PC-9 (cell line): ENCODE measurements at regions not wholly inside any gene's neighbourhood (a gene's known extent, or its start where the extent isn't known, plus 50 kb on each side); places are given as distances from the start of the nearest gene placed in this dataset.

ENCODE experiments used
- BruUV-seq: library from RNA; stranded (reverse); fragments of 400-500 nt; replicated peaks from 2 replicates; lab custom pipeline; 2021; lab: Mats Ljungman, UMichigan
- CTCF ChIA-PET: fragments of 300-600 bp; sonication (Branson Sonifier 250); formaldehyde crosslinking; loops from one replicate; lab custom pipeline; 2022; ENCODE audit warnings: antibody characterized with exemption; lab: Charles Lee
- POLR2A ChIA-PET: fragments of 300-600 bp; sonication (Branson Sonifier 250); formaldehyde crosslinking; loops from one replicate; lab custom pipeline; 2022; ENCODE audit warnings: antibody characterized with exemption; ENCODE audit not compliant: unreplicated experiment; lab: Charles Lee
- DNase-seq, 2 experiments: peaks; one replicate each; pipeline versions ENCODE4 v3.0.0 to v3.0.0-alpha.2; 2015 to 2022; ENCODE audit warnings: mixed read lengths in 1 of 2
- H2AFZ ChIP-seq: fragments of 200-600 bp; sonication (generic); 2 replicates; pipeline ENCODE4 v1.8.1; 2017; ENCODE audit warnings: antibody characterized with exemption
- H3F3A ChIP-seq: fragments of 200-600 bp; sonication (generic); 2 replicates; pipeline ENCODE4 v1.8.1; 2017; ENCODE audit warnings: antibody characterized with exemption, mild to moderate bottlenecking, low read depth; ENCODE audit not compliant: insufficient read depth
- H3K27ac ChIP-seq: fragments of 200-600 bp; sonication (generic); 2 replicates; pipeline ENCODE4 v1.6.1; 2016; ENCODE audit warnings: mixed run types
- H3K27me3 ChIP-seq: fragments of 200-600 bp; sonication (generic); 2 replicates; pipeline ENCODE4 v1.6.1; 2016; ENCODE audit warnings: low read depth, mixed run types; ENCODE audit not compliant: insufficient read depth
- H3K36me3 ChIP-seq: fragments of 200-600 bp; sonication (generic); 2 replicates; pipeline ENCODE4 v1.6.1; 2016; ENCODE audit warnings: low read depth, mixed run types
- H3K4me1 ChIP-seq: fragments of 200-600 bp; sonication (generic); replicated peaks from 2 replicates; pipeline ENCODE4 v1.6.1; 2016; ENCODE audit warnings: mixed run types; ENCODE audit not compliant: insufficient read depth
- H3K4me2 ChIP-seq: fragments of 200-600 bp; sonication (generic); 2 replicates; pipeline ENCODE4 v1.6.1; 2017; ENCODE audit warnings: mixed run types
- H3K4me3 ChIP-seq: fragments of 200-600 bp; sonication (generic); 2 replicates; pipeline ENCODE4 v1.6.1; 2016; ENCODE audit warnings: mixed run types
- H3K79me2 ChIP-seq: fragments of 200-600 bp; sonication (generic); 2 replicates; pipeline ENCODE4 v1.6.1; 2017; ENCODE audit warnings: low read depth, mixed run types
- H3K9me2 ChIP-seq: fragments of 200-600 bp; sonication (generic); 2 replicates; pipeline ENCODE4 v1.8.1; 2017; ENCODE audit warnings: mild to moderate bottlenecking; ENCODE audit not compliant: insufficient read depth
- H3K9me3 ChIP-seq: fragments of 200-600 bp; sonication (generic); 2 replicates; pipeline ENCODE4 v1.8.1; 2016; ENCODE audit warnings: low read depth; ENCODE audit not compliant: insufficient read depth
- H4K20me1 ChIP-seq: fragments of 200-600 bp; sonication (generic); 2 replicates; pipeline ENCODE4 v1.8.1; 2017; ENCODE audit not compliant: insufficient read depth
- EZH2 ChIP-seq: fragments of 200-600 bp; sonication (generic); IDR thresholded peaks from 2 replicates; pipeline ENCODE4 v1.8.0; 2017; ENCODE audit warnings: antibody characterized with exemption, low read depth
- intact Hi-C: fragments of 100-400 bp; cut with micrococcal nuclease; formaldehyde crosslinking; loops from one replicate; pipeline ENCODE4 v1.10.0; 2022; ENCODE audit not compliant: unreplicated experiment
- TF ChIP-seq, protein P1 (sequence below): fragments of 200-600 bp; sonication (generic); conservative IDR thresholded peaks from 2 replicates; pipeline ENCODE4 v1.6.1; 2017; ENCODE audit warnings: mixed run types, antibody characterized with exemption, mild to moderate bottlenecking, moderate library complexity

DNA sequence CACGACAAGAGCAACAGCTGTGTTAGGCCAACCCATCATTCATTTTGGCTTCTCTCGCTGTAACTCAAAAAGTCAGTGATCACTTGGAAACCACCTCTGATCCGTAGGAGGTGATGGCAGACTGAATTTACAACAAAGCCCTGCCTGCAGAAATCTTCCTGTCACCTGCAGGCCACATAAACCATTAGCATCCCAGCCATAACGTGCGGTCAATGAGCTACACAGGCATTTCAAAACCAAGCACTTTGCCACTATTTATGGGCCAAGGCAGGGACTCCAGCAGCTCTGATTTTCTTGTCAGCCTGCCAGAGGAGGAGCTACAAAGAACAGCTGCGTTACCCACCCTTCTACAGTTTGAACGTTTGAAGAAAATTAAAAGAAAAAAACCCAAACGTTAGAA, 228.1 kb upstream of the PPARGC1A start:
- Histone ChIP-seq H3K27me3 (no peaks in the 10 kb centered on the region), H3K27ac (no peak overlapping the region), H2AFZ (no peak overlapping the region), H3K9me2 (no peaks in the 10 kb centered on the region), H3K79me2 (no peaks in the 10 kb centered on the region), H3K4me3 (no peak overlapping the region), H3K4me1 (no peaks in the 10 kb centered on the region), H3F3A (no peaks in the 10 kb centered on the region), H3K36me3 (no peaks in the 10 kb centered on the region), H3K4me2 (no peak overlapping the region), H4K20me1 (no peaks in the 10 kb centered on the region), H3K9me3 (no peaks in the 10 kb centered on the region)
- no peak for DNase-seq
- BruUV-seq, result no TSS peak
- TF ChIP-seq, protein P1, sequence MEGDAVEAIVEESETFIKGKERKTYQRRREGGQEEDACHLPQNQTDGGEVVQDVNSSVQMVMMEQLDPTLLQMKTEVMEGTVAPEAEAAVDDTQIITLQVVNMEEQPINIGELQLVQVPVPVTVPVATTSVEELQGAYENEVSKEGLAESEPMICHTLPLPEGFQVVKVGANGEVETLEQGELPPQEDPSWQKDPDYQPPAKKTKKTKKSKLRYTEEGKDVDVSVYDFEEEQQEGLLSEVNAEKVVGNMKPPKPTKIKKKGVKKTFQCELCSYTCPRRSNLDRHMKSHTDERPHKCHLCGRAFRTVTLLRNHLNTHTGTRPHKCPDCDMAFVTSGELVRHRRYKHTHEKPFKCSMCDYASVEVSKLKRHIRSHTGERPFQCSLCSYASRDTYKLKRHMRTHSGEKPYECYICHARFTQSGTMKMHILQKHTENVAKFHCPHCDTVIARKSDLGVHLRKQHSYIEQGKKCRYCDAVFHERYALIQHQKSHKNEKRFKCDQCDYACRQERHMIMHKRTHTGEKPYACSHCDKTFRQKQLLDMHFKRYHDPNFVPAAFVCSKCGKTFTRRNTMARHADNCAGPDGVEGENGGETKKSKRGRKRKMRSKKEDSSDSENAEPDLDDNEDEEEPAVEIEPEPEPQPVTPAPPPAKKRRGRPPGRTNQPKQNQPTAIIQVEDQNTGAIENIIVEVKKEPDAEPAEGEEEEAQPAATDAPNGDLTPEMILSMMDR, result no peak
- no peak for TF ChIP-seq EZH2
- ChIA-PET POLR2A (no interaction called here), CTCF (no interaction called here)
- intact Hi-C loops, result no loop called here

DNA sequence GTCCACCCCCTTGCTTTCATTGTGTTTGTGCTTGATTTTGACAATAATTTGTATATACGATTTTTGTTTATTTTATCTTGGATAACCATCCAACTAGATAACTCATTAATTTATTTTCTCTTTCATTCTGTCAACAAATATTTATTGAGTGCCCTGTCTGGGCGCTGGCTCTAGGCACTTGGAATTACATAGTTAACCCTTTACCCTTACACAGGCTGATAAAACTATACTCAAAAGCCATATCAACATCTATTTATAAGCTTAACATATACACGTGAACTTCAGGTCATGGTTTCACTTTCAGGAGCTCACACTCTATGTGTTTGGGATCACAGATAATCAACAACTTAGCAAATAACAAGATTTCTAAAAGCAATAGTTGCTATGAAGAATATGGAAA, 226.3 kb upstream of the PPARGC1A start:
- Histone ChIP-seq H3K36me3 (no peaks in the 10 kb centered on the region), H3F3A (no peaks in the 10 kb centered on the region), H3K27ac (no peak overlapping the region), H3K79me2 (no peaks in the 10 kb centered on the region), H3K9me2 (no peaks in the 10 kb centered on the region), H2AFZ (no peak overlapping the region), H3K4me3 (no peak overlapping the region), H3K4me1 (no peaks in the 10 kb centered on the region), H4K20me1 (no peaks in the 10 kb centered on the region), H3K9me3 (no peaks in the 10 kb centered on the region), H3K4me2 (no peak overlapping the region), H3K27me3 (no peaks in the 10 kb centered on the region)
- CTCF ChIA-PET, result no interaction called here
- intact Hi-C loops, result no loop called here
- TF ChIP-seq, protein P1, result no peak
- TF ChIP-seq EZH2, result no peak
- POLR2A ChIA-PET, result no interaction called here
- no TSS peak for BruUV-seq
- DNase-seq, result no peak

DNA sequence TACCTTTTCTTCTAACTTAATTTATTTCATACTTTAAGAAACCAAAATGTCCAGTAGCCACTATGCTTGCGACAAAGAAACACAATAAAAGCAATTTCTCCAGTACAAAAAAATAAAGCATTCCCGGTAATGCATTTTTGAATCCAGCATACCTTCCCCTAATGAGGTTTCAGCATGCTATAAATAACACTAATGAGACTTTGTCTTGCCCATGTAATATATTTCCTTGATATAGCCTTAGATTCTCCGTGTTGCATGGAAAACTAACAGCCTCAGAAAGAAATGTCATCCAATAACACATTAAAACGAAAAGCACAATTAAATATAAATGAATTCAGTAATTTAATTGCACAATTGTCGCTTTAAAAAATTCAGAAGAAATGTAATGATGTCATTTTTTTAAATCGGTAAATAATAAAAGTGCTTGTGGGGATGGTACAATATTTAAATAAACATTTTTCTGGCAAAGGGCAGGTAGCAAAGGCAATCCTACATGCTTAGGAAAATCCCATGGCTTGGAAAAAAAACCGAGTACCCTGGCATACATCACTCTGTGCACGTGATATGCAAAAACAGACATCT, 225.2 kb upstream of the PPARGC1A start:
- H3K27me3 ChIP-seq, result no peaks in the 10 kb centered on the region
- H3F3A ChIP-seq, result no peaks in the 10 kb centered on the region
- DNase-seq, result no peak
- no peaks in the 10 kb centered on the region for H4K20me1 ChIP-seq
- no TSS peak for BruUV-seq
- no peaks in the 10 kb centered on the region for H3K36me3 ChIP-seq
- H2AFZ ChIP-seq, result no peak overlapping the region
- no peaks in the 10 kb centered on the region for H3K79me2 ChIP-seq
- intact Hi-C loops, result no loop called here
- no peaks in the 10 kb centered on the region for H3K4me1 ChIP-seq
- CTCF ChIA-PET, result no interaction called here
- POLR2A ChIA-PET, result no interaction called here
- H3K9me3 ChIP-seq, result no peaks in the 10 kb centered on the region
- TF ChIP-seq, protein P1, result no peak
- no peak for TF ChIP-seq EZH2
- no peak overlapping the region for H3K4me3 ChIP-seq
- H3K9me2 ChIP-seq, result no peaks in the 10 kb centered on the region
- no peak overlapping the region for H3K27ac ChIP-seq
- H3K4me2 ChIP-seq, result no peak overlapping the region
